NCI-H2081 treated with DMSO at 0.1 percent for 48 hours (cell line): ENCODE measurements at regions not wholly inside any gene's neighbourhood (a gene's known extent, or its start where the extent isn't known, plus 50 kb on each side); places are given as distances from the start of the nearest gene placed in this dataset.

ENCODE experiments used
- DNase-seq: peaks from one replicate; lab custom pipeline; 2025; lab: John Stamatoyannopoulos, UW

- no peak for DNase-seq
Observed at GRCh38 chr1:234988536-234988935, 140.1 kb downstream of the TOMM20 start.

DNA sequence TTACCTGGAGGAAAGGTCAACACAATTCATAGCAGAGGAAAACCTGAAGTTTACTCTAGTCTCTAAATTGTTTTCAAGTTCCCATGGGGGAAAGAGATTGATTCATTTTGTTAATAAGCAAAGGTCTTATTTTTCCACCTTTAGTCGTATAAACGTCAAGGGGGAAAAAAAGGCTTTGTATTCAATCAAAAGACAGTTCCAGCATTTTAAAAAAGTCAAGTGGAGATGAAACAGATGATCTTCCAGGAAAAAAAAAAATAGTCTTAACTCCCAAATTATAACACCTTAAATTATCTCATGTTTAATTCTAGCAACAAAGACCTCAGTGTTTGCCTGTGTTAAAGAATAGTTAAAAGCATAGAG, 140.5 kb downstream of the TOMM20 start:
- DNase-seq, result no peak

DNA sequence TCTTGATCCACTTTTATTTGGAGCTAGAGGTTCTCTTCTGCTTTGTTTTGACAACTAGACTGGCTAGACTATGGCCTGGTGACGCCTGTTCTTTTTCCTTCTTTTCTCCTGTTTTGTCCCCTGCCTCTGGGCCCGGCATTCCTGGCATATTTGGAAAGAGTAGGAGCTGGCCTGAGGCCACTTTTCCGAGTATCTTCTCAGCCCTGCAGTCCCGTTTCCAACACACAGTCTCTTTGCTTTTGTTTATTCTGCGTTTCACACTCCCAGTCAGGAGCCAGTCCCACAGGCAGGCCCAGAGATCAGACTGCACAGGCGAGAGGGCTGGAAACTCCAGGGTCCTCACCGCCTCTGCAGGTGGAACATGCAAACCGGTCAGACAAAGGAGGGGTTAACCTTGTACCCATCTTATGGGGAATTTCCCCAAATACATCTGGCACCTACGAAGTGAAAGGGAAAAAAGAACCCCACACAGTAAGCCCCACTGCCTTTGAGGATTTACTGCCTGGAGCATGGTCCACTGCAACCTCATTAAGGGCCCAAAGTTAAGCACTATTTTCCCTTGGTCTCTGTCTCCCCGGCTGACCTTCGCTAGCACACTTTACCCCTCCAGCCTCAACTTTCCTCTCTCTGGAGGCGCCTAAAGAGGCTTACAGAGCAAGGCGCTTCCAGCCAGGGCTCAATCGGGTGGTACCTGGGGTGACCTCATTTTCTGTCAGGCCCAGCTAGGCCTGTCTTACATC, 141.1 kb downstream of the TOMM20 start:
- no peak for DNase-seq

GRCh38 chr1:234986750-234987414, 141.8 kb downstream of the TOMM20 start:
- no peak for DNase-seq

DNA sequence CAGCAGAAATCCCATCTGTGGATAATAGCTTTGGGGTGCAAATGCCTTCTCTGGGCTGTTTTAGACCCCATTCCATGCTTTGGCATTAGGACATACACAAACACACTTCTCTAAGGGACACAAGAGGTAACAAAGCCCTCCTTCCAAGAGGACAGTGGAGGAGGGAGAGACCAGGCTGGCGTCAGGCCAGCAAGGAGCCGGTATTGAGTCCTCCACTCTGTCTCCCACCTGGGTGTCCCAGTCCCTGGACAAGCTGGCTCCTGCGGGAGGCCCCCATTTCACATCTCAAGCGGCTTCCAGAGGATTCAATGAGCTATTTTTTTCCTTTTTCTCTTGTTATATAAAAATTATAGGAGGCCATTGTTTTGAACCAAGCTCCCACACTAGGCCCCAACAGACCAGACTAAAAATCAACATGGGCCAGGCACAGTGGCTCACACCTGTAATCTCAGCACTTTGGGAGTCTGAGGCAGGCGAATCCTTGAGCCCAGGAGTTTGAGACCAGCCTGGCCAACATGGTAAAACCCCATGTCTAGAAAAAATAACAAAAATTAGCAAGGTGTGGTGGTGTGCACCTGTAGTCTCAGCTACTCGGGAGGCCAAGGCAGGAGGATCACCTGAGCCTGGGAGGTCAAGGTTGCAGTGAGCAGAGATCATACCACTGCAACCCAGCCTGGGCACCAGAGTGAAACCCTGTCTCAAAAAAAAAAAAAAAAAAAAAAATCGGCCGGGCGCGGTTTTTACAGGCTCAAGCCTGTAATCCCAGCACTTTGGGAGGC, 142.9 kb downstream of the TOMM20 start:
- no peak for DNase-seq

- DNase-seq, result no peak
Observed at GRCh38 chr1:234985007-234985370, 143.6 kb downstream of the TOMM20 start.

DNA sequence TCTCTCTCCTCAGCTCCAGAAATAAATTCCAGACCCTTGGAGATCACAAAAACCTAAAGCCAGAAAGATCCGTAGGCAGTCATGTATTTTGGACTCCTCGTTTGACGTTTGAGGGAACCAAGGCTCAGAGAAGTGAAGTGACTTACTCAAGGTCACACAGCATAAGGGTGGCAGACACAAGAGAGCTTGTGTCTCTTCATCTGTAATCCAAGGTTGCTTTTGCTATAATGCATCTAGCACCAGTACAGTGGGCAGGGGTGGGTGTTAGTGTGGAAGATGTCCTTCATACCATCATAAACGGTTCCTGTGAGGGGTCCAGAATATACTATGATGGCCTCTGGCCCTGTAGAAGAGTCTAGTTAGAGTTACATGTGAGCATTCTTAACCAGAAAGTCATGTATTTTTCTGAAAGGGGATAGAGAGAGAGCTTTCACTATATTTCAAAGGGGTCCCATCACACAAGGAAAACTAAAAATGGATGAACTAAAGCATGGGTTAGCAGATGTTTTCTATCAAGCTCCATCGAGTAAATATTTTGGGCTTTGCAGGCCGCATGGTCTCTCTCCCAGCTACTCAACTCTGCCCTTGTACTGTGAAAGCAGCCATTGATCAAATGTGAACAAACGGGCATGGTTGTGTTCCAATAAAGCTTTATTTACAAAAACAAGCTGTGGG, 144.9 kb downstream of the TOMM20 start:
- no peak for DNase-seq

- no peak for DNase-seq
Observed at GRCh38 chr1:234981758-234982157, 146.9 kb downstream of the TOMM20 start.

- no peak for DNase-seq
Observed at GRCh38 chr1:234980645-234981396, 147.8 kb downstream of the TOMM20 start.

GRCh38 chr1:234980291-234980644, 148.4 kb downstream of the TOMM20 start:
- DNase-seq, result no peak

GRCh38 chr1:234979296-234980279, 149.0 kb downstream of the TOMM20 start:
- no peak for DNase-seq

GRCh38 chr1:234978397-234979295, 150.0 kb downstream of the TOMM20 start:
- no peak for DNase-seq

- no peak for DNase-seq
Observed at GRCh38 chr1:234977875-234978396, 150.7 kb downstream of the TOMM20 start.

GRCh38 chr1:234976861-234977680, 151.6 kb downstream of the TOMM20 start:
- DNase-seq, result no peak

- DNase-seq, result no peak
Observed at GRCh38 chr1:234975941-234976860, 152.4 kb downstream of the TOMM20 start.

DNA sequence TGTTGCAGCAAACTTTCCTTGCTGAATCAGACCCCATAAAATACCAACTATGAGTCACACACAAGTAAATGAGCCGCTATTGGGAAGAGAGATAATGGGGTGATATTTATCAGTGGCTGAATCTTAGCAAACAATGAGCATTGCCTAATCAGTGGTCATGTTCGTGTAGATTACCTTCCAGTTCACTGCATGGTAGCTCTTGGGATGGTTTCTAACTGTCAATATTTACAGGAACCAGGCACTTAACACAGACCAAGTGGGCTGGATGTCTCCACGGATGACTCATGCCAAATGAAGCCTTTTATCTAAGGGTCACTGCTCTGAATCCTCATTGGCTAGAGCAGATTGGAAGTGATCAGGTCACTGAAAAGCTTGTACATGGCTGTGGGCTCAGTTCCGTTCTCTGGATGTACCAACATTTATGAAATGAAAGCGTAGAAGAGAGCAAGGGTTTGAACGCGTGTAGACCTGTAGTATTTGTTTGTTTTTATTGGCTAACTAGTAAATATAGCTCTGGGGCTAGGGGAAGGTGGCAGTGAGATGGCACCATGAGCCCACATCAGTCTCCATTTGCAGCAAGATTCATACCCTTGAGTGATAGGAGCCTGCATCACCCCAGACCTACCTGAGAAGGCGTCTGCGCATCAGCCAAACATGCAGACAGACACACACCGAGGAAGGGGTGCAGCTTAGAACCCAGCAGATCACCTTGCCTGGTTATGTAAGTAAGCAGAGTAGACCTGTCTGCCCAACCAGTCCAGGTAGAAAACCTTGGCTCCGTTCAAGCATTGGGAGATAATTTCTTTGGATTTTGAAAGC, 153.3 kb downstream of the TOMM20 start:
- no peak for DNase-seq
